HCT116 (cell line): ENCODE measurements at regions not wholly inside any gene's neighbourhood (a gene's known extent, or its start where the extent isn't known, plus 50 kb on each side); places are given as distances from the start of the nearest gene placed in this dataset.

Experiments used
- ATAC-seq: fragments of 200-7000 bp; cut with Tn5 transposase; 2 replicates; pipeline ENCODE4 v1.9.1; 2020; ENCODE audit warnings: mild to moderate bottlenecking, moderate library complexity
- BruUV-seq: library from RNA; stranded (reverse); fragments of 400-500 nt; replicated peaks from 2 replicates; lab custom pipeline; 2021; lab: Mats Ljungman, UMichigan
- CTCF ChIA-PET: fragments of 300-600 bp; sonication (Branson Sonifier 250); formaldehyde crosslinking; loops from one replicate; lab custom pipeline; 2021; ENCODE audit warnings: antibody characterized with exemption; lab: Charles Lee
- POLR2A ChIA-PET: fragments of 300-600, 350-600 bp; sonication (Branson Sonifier 250); formaldehyde crosslinking; loops from one replicate; lab custom pipeline; 2021; ENCODE audit warnings: antibody characterized with exemption; lab: Charles Lee
- RAD21 ChIA-PET, 2 experiments: fragments of 300-600 bp; sonication (Branson Sonifier 250); formaldehyde crosslinking; loops; one replicate each; lab custom pipeline; 2023; ENCODE audit warnings: low total read pairs in 2 of 2; ENCODE audit not compliant: uncharacterized antibody in 2 of 2, unreplicated experiment in 2 of 2, low non-redundant PET in 1 of 2; lab: Charles Lee
- DNase-seq: peaks from one replicate; pipeline ENCODE4 v3.0.0-alpha.2; 2010; ENCODE audit warnings: low read depth, low spot score
- H2AFZ ChIP-seq: fragments of 200-600 bp; shearing (Covaris generic), sonication (generic); 2 replicates; pipeline ENCODE4 v1.6.1; 2017; ENCODE audit warnings: low read depth, mixed run types, mixed read lengths, antibody characterized with exemption, low read length; ENCODE audit not compliant: poor library complexity, severe bottlenecking
- H3K27ac ChIP-seq: 2 replicates; pipeline ENCODE4 v1.5.1; 2012; ENCODE audit warnings: low read depth, low read length
- H3K27me3 ChIP-seq: fragments of 200-600 bp; sonication (generic); 2 replicates; pipeline ENCODE4 v1.6.1; 2016; ENCODE audit warnings: mixed run types, low read length, mixed read lengths; ENCODE audit not compliant: insufficient read depth
- H3K36me3 ChIP-seq, 2 experiments: fragments of 200-500 bp in 1 of 2; fragments of 200-600 bp in 1 of 2; sonication (Bioruptor generic) in 1 of 2; sonication (generic) in 1 of 2; 2 replicates each; pipeline versions ENCODE4 v1.5.1 to v1.6.1; 2014 to 2016; ENCODE audit warnings: low read length in 2 of 2, inconsistent platforms in 1 of 2, mixed read lengths in 1 of 2, mixed run types in 1 of 2; ENCODE audit not compliant: insufficient read depth in 2 of 2, control insufficient read depth in 1 of 2
- H3K4me1 ChIP-seq, 2 experiments: fragments of 200-600 bp in 1 of 2; sonication (generic) in 1 of 2; 2 replicates each; pipeline versions ENCODE4 v1.5.1 to v1.6.1; 2012 to 2017; ENCODE audit warnings: low read length in 2 of 2, inconsistent platforms in 1 of 2, mild to moderate bottlenecking in 1 of 2, mixed read lengths in 1 of 2, mixed run types in 1 of 2, moderate library complexity in 1 of 2; ENCODE audit not compliant: insufficient read depth in 2 of 2, control insufficient read depth in 1 of 2
- H3K4me2 ChIP-seq: fragments of 200-600 bp; sonication (generic); 2 replicates; pipeline ENCODE4 v1.6.1; 2017; ENCODE audit warnings: mixed run types, low read length, mixed read lengths
- H3K4me3 ChIP-seq, 2 experiments: fragments of 200-600 bp in 1 of 2; sonication (generic) in 1 of 2; replicated peaks in 1 of 2; 2 replicates each; pipeline ENCODE4 v1.5.1; 2011 to 2016; ENCODE audit warnings: low read length in 2 of 2, control low read depth in 1 of 2, low read depth in 1 of 2, mild to moderate bottlenecking in 1 of 2, mixed read lengths in 1 of 2, mixed run types in 1 of 2
- H3K79me2 ChIP-seq: fragments of 200-600 bp; sonication (generic); 2 replicates; pipeline ENCODE4 v1.6.1; 2017; ENCODE audit warnings: mild to moderate bottlenecking, mixed run types, low read length, moderate library complexity, mixed read lengths; ENCODE audit not compliant: insufficient read depth
- H3K9ac ChIP-seq: fragments of 200-600 bp; sonication (generic); 2 replicates; pipeline ENCODE4 v1.6.1; 2016; ENCODE audit warnings: low read length, mixed read lengths
- H3K9me2 ChIP-seq: fragments of 200-600 bp; sonication (generic), shearing (Covaris generic); 2 replicates; pipeline ENCODE4 v1.6.1; 2017; ENCODE audit warnings: mixed run types, mild to moderate bottlenecking, moderate library complexity; ENCODE audit not compliant: insufficient read depth
- H3K9me3 ChIP-seq, 2 experiments: fragments of 200-500 bp in 1 of 2; fragments of 200-600 bp in 1 of 2; sonication (Bioruptor generic) in 1 of 2; sonication (generic) in 1 of 2; 2 replicates each; pipeline ENCODE4 v1.6.1; 2014 to 2017; ENCODE audit warnings: low read length in 2 of 2, mixed read lengths in 2 of 2, inconsistent platforms in 1 of 2, low read depth in 1 of 2, mild to moderate bottlenecking in 1 of 2, mixed run types in 1 of 2, moderate library complexity in 1 of 2; ENCODE audit not compliant: control insufficient read depth in 1 of 2, insufficient read depth in 1 of 2
- H4K20me1 ChIP-seq: fragments of 200-600 bp; sonication (generic), shearing (Covaris generic); 2 replicates; pipeline ENCODE4 v1.6.1; 2017; ENCODE audit warnings: mixed run types, mild to moderate bottlenecking, moderate library complexity; ENCODE audit not compliant: insufficient read depth
- EZH2phosphoT487 ChIP-seq: fragments of 200-600 bp; IDR thresholded peaks from 2 replicates; pipeline ENCODE4 v1.6.1; 2018; ENCODE audit warnings: antibody characterized with exemption, borderline replicate concordance
- FOSL1 ChIP-seq: IDR thresholded peaks from 2 replicates; pipeline ENCODE4 v1.6.1; 2012; ENCODE audit warnings: low read depth
- POLR2A ChIP-seq: IDR thresholded peaks from 2 replicates; pipeline ENCODE4 v1.7.0; 2011; ENCODE audit warnings: borderline replicate concordance; ENCODE audit not compliant: insufficient read depth, insufficient read length; ENCODE audit errors: extremely low read depth
- POLR2AphosphoS5 ChIP-seq: IDR thresholded peaks from 2 replicates; pipeline ENCODE4 v1.6.1; 2011; ENCODE audit warnings: mild to moderate bottlenecking, low read depth, low read length, moderate library complexity
- SIN3A ChIP-seq: IDR thresholded peaks from 2 replicates; pipeline ENCODE4 v1.6.1; 2012; ENCODE audit warnings: low read depth
- SP1 ChIP-seq: IDR thresholded peaks from 2 replicates; pipeline ENCODE4 v1.6.1; 2012; ENCODE audit warnings: low read depth
- TCF7L2 ChIP-seq: IDR thresholded peaks from 2 replicates; pipeline ENCODE4 v1.7.0; 2011; ENCODE audit warnings: borderline replicate concordance, inconsistent platforms; ENCODE audit not compliant: insufficient read depth, insufficient read length; ENCODE audit errors: extremely low read depth
- YY1 ChIP-seq: IDR thresholded peaks from 2 replicates; pipeline ENCODE4 v1.6.1; 2011; ENCODE audit warnings: low read length, low read depth, moderate library complexity, mild to moderate bottlenecking; ENCODE audit not compliant: insufficient replicate concordance; ENCODE audit errors: extremely low read depth
- ZFX ChIP-seq: fragments of 450-650 bp; IDR thresholded peaks from 2 replicates; pipeline ENCODE4 v1.6.1; 2017
- intact Hi-C: fragments of 100-400 bp; cut with micrococcal nuclease; formaldehyde crosslinking; loops from 2 replicates; pipeline ENCODE4 v1.10.0; 2022
- TF ChIP-seq, protein P1 (sequence below): IDR thresholded peaks from 2 replicates; pipeline ENCODE4 v1.6.1; 2012; ENCODE audit warnings: low read depth
- TF ChIP-seq, protein P2 (sequence below): IDR thresholded peaks from 2 replicates; pipeline ENCODE4 v1.6.1; 2012
- TF ChIP-seq, protein P3 (sequence below): IDR thresholded peaks from 2 replicates; pipeline ENCODE4 v1.6.1; 2012
- TF ChIP-seq, protein P4 (sequence below): IDR thresholded peaks from 2 replicates; pipeline ENCODE4 v1.6.1; 2011; ENCODE audit warnings: mild to moderate bottlenecking, low read length, moderate library complexity; ENCODE audit not compliant: insufficient replicate concordance; ENCODE audit errors: extremely low read depth

DNA sequence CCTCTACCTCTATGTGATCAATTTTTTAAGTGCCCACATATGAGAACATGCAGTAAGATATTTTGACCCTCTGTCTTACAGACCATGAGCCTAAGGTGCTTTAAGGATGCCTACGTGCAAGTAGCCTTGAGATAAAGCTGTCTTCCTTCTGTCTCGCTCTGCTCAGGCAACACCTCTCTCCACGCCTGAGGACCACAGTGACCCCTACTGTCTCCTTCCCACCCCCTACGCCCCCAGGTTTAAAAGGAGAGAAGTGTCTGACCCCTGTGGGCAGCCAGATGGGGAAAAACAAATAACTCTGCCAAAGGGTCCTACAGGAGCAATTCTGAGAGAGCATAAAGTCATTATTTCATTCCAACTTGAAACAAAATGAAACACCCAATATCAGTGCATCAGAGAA lies 286.4 kb upstream of the TMEM132C start:
- intact Hi-C loops = no loop called here
- BruUV-seq = no TSS peak
- ATAC-seq = no peak

DNA sequence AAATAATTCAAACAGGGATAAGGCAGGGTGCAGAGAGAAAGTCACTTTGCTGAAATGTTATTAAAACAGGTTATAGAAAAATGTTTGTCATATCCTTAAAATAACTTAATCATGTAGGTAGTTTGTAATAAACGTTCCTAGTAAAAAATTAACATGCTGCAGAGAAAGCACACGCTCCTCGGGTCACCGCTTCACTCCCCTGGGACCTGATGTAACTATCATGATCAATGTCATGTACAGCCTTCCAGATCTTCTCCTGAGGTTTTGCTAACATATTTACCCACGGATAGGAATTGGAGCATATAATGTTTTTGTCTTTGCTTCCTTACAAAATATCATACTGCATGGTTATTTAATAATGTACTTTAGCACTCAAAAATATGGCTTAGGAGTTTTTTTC lies 285.1 kb upstream of the TMEM132C start:
- no peak overlapping the region for H3K27ac ChIP-seq
- H3K4me1 ChIP-seq = no peaks in the 10 kb centered on the region
- CTCF ChIA-PET = no interaction called here
- no TSS peak for BruUV-seq
- no peaks in the 10 kb centered on the region for H3K9me2 ChIP-seq
- no peaks in the 10 kb centered on the region for H3K27me3 ChIP-seq
- POLR2A ChIA-PET = no interaction called here
- intact Hi-C loops = no loop called here
- RAD21 ChIA-PET = no interaction called here
- no peak overlapping the region for H3K9ac ChIP-seq
- no peak for ATAC-seq
- H3K4me3 ChIP-seq = no peak overlapping the region
- no peak overlapping the region for H3K4me2 ChIP-seq
- no peak overlapping the region for H2AFZ ChIP-seq
- H3K36me3 ChIP-seq = no peaks in the 10 kb centered on the region
- no peak for DNase-seq
- no peaks in the 10 kb centered on the region for H3K79me2 ChIP-seq
- H4K20me1 ChIP-seq = no peaks in the 10 kb centered on the region
- H3K9me3 ChIP-seq = peaks cover 0 to 17% of the 10 kb centered on the region in 2 experiments; a peak in 2 of 4 replicates
- TF ChIP-seq EZH2phosphoT487 (no peak), TCF7L2 (no peak), ZFX (no peak), POLR2AphosphoS5 (no peak), POLR2A (no peak), SP1 (no peak)
- TF ChIP-seq, protein P1, sequence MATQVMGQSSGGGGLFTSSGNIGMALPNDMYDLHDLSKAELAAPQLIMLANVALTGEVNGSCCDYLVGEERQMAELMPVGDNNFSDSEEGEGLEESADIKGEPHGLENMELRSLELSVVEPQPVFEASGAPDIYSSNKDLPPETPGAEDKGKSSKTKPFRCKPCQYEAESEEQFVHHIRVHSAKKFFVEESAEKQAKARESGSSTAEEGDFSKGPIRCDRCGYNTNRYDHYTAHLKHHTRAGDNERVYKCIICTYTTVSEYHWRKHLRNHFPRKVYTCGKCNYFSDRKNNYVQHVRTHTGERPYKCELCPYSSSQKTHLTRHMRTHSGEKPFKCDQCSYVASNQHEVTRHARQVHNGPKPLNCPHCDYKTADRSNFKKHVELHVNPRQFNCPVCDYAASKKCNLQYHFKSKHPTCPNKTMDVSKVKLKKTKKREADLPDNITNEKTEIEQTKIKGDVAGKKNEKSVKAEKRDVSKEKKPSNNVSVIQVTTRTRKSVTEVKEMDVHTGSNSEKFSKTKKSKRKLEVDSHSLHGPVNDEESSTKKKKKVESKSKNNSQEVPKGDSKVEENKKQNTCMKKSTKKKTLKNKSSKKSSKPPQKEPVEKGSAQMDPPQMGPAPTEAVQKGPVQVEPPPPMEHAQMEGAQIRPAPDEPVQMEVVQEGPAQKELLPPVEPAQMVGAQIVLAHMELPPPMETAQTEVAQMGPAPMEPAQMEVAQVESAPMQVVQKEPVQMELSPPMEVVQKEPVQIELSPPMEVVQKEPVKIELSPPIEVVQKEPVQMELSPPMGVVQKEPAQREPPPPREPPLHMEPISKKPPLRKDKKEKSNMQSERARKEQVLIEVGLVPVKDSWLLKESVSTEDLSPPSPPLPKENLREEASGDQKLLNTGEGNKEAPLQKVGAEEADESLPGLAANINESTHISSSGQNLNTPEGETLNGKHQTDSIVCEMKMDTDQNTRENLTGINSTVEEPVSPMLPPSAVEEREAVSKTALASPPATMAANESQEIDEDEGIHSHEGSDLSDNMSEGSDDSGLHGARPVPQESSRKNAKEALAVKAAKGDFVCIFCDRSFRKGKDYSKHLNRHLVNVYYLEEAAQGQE = no peak
- TF ChIP-seq, protein P2, sequence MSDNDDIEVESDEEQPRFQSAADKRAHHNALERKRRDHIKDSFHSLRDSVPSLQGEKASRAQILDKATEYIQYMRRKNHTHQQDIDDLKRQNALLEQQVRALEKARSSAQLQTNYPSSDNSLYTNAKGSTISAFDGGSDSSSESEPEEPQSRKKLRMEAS = no peak
- TF ChIP-seq, protein P3, sequence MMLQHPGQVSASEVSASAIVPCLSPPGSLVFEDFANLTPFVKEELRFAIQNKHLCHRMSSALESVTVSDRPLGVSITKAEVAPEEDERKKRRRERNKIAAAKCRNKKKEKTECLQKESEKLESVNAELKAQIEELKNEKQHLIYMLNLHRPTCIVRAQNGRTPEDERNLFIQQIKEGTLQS = no peak

More for the DNA sequence above, 286.4 kb upstream of the TMEM132C start:
- TF ChIP-seq EZH2phosphoT487 = no peak
- TF ChIP-seq, protein P2 = no peak
- TF ChIP-seq, protein P4, sequence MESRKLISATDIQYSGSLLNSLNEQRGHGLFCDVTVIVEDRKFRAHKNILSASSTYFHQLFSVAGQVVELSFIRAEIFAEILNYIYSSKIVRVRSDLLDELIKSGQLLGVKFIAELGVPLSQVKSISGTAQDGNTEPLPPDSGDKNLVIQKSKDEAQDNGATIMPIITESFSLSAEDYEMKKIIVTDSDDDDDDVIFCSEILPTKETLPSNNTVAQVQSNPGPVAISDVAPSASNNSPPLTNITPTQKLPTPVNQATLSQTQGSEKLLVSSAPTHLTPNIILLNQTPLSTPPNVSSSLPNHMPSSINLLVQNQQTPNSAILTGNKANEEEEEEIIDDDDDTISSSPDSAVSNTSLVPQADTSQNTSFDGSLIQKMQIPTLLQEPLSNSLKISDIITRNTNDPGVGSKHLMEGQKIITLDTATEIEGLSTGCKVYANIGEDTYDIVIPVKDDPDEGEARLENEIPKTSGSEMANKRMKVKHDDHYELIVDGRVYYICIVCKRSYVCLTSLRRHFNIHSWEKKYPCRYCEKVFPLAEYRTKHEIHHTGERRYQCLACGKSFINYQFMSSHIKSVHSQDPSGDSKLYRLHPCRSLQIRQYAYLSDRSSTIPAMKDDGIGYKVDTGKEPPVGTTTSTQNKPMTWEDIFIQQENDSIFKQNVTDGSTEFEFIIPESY = no peak
- no peak for TF ChIP-seq SP1
- TF ChIP-seq TCF7L2 = no peak
- no peak for TF ChIP-seq YY1
- no peak for TF ChIP-seq POLR2A
- TF ChIP-seq SIN3A = no peak
- no peak for TF ChIP-seq FOSL1
- TF ChIP-seq, all 23 proteins: peak for 0
- Histone ChIP-seq H3K4me1 (no peaks in the 10 kb centered on the region), H3K9me2 (no peaks in the 10 kb centered on the region), H3K27me3 (no peaks in the 10 kb centered on the region), H3K79me2 (no peaks in the 10 kb centered on the region), H3K9me3 (peaks cover 0 to 13% of the 10 kb centered on the region in 2 experiments; a peak in 2 of 4 replicates), H3K36me3 (no peaks in the 10 kb centered on the region), H3K27ac (no peak overlapping the region), H3K4me2 (no peak overlapping the region), H4K20me1 (no peaks in the 10 kb centered on the region), H2AFZ (no peak overlapping the region), H3K4me3 (no peak overlapping the region), H3K9ac (no peak overlapping the region)
- POLR2A ChIA-PET = no interaction called here
- RAD21 ChIA-PET = no interaction called here
- CTCF ChIA-PET = no interaction called here
- no peak for DNase-seq
